IPS DF 4.7 (cell line): ENCODE measurements at regions not wholly inside any gene's neighbourhood (a gene's known extent, or its start where the extent isn't known, plus 50 kb on each side); places are given as distances from the start of the nearest gene placed in this dataset.
A peak's percentile ranks its signal among the peaks of the same experiment; 100 is the strongest.

Experiments used
- DNase-seq: peaks from one replicate; pipeline ENCODE4 v3.0.0-alpha.2; 2013; ENCODE audit warnings: low spot score; ENCODE audit errors: extremely low read depth

DNA sequence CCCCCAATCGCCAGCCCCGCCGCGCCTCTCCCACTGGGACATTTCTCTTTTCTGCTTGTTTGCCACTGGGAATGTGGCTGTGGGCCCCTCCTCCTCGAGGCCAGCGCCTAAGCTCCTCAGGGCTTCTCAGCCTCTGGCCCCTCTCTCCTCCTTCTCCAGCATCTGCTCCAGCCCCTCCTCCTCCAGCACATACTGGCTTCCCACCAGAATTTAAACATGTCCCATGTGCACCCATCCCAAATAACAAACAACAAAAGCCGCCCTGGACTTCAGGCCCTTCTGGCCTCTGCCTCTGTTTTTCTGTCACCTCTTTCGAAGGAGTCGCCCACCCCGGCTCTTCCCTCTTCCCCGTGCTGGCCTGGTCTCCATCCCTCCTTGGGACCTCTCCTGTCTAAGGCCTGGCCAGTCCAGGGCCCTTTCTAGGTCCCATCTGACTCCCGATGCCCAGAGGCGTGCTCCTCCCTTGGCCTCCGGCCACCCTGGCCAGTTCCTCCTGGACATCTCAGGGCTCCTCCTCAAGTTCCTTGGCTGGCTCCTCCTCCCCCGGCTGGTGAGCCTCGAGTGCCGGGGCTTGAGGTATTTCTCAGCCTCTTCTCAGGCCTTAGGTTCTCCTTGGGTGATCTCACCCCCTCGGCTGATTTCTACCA lies 94.6 kb upstream of the SLC6A6 start:
- DNase-seq, result no peak

DNA sequence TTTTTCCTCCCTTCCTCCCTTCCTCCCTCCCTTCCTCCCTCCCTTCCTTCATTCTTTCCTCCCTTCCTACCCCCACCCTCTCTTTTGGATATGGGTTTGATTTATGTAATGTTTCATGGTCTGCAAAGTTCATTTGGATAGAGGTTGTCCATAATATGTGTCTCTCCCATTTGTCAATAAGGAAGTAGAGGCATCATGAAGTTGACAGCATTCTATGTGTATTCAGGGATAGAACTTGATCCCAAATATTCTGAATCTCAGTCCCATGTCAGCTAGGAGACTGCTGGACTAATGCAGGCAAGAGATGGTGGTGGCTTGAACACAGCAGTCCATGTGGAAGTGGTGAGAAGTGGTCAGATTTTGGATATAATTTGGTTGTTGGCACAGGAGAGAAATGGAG lies 90.7 kb upstream of the SLC6A6 start:
- no peak for DNase-seq

DNA sequence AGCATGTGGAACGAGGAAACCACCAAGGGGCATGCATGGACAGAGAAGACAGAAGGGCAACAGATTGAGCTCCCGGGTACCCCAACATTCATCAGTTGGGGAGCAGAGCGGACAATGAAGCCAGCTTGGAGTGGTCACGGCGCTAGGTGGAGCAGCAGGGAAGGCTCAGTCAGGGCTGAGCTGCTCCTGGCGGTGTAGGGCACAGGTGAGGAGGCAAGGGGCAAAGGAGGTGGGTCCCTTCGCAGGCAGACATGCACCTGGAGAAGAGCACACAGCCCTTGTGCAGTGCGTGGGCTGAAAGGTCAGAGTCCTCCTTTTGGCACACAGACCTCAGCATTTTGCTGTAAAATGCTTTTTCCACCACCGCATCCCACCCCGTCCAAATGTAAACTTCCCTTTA lies 90.0 kb upstream of the SLC6A6 start:
- DNase-seq, result no peak

DNA sequence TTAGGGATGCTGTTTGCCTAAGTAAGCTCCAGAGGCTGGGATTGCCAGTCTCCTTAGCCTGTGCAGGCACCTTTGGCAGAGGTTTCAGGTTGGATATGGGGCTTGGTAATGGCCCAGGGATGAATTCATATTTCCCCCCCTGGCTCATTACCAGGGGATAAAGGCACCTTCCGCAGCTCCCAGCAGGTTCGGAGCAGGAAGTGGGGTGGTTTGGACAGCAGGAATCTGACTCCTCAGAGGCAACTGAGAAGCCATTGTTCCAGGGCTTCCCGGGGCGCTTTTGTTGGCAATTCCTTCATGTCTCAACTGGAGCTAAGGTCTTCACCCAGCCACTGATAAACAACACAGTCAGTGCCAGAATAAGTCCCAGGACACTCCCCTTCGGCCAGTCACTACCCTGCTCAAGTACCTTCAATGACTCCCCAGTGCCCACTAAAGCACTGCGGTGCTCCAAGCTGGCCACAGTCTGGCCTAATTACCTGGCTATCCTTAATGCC lies 85.3 kb upstream of the SLC6A6 start:
- DNase-seq, result no peak

DNA sequence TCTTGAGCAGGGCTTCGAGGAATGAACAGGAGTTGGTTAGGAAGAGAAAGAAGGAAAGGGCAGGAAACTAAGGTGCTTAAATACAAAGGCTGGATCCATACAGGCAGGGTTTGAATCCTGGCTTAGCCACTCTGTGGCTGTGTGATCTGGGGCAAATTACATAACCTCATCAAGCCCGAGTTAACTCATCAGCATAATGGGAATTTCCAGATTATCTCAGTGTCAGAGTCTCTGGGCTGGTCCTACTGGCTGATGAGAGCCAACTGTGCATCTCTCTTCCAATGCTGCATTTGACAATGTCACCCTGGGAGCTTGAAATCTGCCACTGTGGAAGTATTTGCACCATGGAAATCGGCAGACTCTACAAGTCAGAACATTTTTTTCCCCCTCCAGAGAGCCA lies 83.8 kb upstream of the SLC6A6 start:
- DNase-seq, result no peak

DNA sequence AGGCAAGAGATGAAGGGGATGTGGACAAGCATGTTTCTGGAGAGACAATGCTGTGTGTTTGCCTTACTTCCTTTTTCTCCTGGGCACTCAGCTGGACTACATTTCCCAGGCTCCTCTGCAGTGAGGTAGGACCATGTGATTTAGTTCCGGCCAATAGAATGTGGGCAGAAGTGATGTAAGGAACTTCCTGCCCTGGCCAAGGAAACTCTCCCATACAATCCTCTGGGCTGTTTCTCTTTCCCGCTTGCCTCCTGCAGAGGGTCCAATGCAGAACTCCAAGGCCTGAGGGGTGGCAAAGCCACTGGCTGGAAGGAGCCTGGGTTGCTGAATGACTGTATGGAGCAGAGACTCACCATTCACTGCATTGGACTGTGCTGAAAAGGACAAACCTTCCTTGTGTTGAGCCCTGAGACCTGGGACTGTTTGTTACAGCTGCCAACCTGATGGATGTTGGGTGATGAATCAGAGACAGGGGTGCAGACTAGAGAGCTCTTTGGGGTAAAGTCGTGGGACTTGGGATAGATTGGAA lies 82.7 kb upstream of the SLC6A6 start:
- DNase-seq, result peak; percentile 94

DNA sequence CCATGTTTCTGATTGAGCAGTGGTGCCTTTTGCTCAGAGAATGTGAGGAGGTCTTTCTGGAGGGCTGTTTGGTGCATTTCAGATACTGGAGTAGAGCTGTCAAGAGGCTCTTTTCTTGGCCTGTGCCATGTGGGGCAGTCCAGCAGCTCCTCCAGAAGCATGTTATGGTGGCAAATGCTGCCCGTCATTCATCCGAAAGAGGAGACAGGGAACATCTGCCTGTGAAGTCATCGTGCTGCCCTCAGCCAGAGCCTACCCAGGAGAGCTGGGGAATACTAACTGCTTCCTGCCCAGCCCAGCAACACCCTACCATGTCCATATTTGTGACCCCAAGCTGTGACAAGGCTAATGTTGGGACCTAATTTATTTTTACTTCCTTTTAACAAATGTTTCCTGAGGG lies 82.2 kb upstream of the SLC6A6 start:
- no peak for DNase-seq

DNA sequence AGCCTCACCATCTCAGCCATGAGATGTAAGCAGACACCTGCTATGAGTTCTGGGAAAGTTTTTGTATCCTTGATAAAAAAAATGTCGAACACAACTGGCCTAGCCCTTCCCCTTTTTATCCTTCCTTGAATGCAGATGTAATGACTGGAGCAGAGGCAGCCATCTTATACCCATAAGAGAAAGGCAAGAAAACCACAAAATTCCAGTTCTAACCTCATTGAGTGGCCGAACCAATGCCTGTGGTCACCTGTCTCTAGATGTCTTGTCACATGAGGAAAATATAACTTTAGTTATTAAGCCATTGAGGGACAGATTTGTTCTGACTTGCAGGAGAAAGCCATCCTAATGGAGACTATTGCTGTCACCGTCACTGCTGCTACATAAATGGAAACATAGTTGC lies 80.4 kb upstream of the SLC6A6 start:
- DNase-seq, result no peak

DNA sequence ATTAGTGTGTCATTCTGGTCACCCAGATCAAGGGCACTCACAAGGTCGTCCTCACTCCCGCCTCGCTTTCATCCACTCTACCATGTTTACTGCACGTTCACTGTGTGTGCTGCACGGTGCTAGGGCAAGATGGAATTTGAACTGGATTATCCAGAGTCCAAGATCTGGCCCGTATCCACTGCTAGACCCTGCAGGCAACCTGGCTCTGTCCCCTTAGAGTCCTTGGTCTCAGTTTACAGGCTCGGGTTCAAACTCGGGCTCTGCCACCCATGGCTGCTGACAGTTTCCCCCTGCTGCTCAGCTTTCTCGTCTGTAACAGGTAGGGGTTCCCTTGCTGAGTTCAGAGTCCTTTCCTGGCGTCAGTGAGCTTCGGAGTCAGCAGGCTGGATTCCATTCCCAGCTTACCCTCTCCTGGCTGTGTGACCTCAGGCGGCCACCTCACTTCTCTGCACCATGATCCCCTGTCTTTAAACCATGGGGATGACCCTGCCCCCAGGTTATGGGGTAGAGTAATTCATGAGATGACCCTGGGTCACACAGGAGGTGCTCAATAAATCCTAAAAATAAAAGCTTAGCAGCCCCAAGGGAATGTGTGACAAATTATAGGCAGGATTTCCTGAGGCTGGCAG lies 79.6 kb upstream of the SLC6A6 start:
- DNase-seq, result no peak

DNA sequence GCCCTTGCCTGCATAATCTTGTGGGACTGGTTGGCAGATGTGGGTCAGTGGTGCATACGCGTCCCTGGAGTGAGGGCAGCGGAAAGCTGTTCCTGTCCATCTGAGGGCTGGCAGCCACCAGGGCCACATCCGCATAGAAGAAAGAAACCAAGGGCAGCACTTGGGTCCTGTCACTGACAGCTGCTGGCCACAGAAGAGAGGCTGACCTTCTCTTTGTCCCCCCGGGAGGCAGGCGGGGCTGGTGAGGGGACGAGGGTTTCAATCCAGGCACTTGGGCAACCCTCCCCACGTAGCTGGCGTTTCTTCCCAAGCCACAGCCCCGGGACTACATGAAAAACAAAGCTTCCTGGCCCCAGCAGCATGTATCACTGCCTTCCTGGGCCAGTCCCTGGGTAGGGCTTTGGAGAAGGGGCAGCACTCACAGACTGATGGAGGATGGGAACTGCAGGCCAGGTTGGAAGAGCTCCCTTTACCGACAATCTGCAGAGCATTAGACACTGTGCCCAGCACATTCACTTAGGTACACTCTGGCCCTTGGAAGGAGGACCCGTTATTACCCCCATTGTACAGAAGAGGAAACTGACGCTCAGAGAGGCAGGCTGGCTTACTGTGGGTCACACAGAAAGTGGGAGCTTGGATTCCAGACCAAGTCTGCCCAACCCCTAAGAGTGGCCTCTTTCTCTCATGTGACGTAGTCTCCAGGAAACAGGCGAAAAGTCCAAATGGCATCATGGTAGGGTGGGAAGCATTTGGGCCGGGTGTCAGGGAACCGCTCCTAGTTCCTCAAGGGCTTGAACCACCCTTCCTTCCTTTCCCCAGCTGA lies 78.8 kb upstream of the SLC6A6 start:
- no peak for DNase-seq

DNA sequence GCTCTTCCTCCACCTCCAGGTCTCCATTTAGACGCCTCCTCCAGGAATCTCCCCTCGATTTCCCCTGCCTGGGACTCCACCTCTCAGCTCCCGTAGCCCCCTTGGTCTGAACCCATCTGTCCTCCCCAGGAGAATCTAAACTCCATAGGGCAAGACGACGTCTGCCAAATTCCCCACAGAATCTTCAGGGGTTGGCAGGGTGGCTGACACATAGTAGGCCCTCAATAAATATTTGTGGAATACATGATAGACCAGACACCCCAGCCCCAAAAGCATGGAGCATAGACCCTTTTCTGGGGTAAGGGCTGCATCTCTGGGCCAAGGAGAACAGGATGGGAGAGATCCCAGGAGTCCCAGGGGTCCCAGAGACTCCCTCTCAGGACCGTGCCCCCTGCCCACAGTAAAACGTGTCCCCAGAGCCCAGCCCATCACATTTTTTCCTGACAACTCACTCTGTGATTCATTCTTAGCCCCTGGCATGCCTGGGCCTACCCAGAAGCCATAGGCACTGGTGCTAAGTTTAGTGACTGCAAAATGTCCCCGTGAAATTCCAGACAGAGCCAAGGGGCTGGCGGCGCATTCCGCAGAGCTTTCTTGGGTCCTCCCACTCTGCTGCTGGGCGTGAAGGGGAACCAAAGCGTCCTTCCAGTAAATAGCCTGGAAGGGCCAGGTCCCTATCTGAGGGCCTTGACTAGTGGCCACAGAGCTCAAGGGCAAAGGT lies 78.0 kb upstream of the SLC6A6 start:
- no peak for DNase-seq

DNA sequence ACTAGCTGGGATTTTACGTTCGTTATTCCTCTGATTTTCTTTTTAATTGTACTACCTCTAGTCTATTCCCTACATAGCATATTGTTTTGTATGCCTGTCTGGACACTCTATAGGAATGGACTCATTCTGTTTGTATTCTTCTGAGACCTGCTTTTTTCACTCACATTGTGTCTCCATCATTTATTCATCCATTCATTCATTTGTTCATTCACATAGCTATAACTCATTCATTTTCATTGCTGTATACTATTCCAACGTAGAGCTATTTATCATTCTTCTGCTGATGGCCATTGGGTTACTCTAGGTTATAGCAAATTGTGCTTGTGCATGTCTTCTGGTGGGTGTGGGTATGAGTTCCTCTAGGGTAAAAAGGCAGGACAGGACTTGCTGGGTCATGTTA lies 74.0 kb upstream of the SLC6A6 start:
- DNase-seq, result no peak

DNA sequence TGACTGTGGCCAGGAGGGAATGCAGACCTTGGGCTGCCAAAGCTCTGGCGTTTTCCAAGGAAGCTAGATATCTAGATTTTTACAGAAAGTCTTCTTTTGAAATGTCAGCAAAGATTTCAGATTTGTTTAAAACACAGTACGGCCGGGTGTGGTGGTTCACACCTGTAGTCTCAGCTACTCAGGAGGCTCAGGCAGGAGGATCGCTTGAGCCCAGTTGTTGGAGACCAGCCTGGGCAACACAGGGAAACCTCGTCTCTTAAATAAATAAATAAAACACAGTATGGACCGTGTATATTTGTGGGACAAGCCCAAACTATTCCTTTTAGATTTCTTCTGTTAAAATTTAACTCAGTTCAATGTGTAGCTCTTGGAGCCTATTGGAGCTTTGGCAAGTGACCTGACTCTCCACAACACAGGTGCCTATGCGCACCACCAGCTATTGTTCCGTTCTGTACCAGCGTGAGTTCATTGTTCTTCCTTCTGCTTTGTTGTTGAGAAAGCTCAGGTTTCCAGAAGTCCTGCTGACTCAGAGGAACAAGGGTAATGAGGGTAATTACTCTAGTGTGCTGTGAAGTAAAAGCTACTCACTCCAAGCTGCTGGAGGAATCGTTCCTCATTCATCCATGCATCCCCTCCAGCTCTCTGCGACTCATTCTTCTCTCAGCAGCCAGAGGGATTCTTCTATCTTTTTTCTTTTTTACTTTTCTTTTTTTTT lies 73.1 kb upstream of the SLC6A6 start:
- peak; percentile 89 for DNase-seq

DNA sequence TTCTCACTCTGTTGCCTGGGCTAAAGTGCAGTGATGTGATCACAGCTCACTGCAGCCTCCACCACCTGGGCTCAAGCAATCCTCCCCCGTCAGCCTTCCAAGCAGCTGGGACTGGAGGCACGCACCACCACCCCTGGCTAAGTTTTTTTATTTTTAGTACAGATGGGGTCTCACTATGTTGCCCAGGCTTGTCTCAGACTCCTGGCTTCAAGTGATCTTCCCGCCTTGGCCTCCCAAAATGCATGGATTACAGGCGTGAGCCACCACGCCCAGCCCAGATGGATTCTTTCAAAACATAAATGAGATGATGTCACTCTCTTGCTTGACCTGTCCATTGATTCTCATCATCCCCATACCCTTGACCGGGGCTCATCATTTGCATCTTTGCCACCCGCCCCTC lies 72.6 kb upstream of the SLC6A6 start:
- DNase-seq, result no peak

DNA sequence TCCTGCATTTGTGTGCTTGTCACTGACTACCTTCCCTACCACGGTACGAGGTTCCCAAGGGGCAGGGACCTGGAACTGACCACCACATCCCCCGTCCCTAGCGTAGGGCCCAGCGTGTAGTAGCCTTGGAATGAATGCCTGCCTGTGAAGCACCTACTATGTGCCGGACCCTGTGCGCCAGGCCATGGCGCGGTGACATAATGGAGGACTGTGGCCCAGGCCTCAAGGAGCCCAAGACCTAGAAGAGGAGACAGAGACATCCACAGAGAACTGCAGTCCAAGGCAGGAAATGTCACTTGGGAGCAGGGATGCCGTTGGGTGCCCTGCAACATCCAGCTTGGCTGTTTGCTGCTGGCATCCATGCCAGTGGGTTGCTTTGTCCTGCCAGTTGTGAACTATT lies 71.9 kb upstream of the SLC6A6 start:
- no peak for DNase-seq

DNA sequence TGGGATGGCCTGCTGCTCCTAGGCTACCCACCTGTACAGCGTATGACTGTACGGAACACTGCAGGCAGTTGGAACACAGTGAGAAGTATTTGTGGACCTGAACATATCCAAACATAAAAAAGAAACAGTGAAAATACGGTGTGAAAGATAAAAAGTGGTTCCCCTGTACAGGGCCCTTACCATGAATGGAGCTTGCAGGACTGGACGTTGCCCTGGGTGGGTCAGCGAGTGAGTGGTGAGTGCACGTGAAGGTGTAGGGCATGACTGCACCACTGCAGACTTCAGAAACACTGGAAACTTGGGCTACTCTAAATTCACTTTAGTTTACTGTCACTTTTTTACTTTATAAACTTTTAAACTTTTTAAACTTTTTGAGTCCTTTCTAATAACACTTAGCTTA lies 71.2 kb upstream of the SLC6A6 start:
- no peak for DNase-seq

DNA sequence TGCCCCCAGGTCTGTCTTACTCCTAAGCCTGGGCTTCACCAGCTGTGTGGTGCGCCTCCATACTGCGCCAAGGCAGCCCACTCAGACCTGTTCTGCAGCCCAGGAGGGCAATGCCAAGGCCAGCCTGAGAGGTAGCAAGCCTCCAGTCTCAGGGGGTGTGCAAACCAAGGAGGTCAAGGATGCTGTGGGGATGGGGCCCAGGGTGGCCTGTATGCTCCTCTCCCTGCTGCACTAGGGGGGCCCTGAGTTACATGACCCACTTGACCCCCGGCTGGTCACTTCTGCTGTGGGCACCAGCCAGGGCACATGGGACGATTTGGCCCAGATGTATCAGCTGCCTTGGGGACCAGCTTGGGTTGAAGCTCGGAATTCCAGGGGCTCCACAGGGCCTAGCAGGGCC lies 70.0 kb upstream of the SLC6A6 start:
- no peak for DNase-seq

DNA sequence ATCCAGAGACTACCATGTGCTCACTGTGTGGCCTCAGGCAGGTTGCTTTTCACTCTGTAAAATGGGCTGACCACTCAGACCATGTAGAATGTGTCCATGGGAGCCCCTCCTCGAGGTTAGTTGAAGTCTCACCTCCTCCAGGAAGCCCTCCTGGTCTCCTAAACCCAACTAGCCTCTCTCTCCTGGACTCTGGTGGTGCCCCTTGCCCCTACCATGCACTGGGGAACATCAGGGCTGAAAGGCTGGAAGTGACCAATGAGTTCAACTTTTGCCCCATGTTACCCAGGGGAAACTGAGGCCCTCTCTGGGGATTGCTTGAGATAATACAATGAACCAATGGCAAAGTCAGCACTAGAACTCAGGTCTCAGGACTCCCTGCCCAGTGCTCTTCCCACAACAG lies 69.2 kb upstream of the SLC6A6 start:
- no peak for DNase-seq

DNA sequence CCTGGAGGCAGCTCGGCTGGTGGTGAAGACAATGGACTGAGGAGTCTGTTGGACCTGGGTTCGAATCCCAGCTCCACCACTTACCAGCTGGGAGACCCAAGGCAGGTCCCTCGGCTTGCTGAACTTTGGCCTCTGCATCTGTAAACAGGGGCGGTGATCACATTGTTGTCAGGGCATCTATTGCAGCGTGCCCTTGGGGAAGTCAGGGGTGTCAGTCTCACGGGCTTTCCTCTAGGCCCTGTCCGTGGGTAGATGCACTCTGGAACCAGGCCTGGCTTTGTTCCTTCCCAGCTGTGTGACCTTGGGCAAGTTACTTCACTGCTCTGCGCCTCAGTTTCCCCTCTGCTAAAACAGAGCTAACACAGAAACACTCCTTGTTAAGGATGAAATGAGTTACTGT lies 68.8 kb upstream of the SLC6A6 start:
- DNase-seq, result no peak

DNA sequence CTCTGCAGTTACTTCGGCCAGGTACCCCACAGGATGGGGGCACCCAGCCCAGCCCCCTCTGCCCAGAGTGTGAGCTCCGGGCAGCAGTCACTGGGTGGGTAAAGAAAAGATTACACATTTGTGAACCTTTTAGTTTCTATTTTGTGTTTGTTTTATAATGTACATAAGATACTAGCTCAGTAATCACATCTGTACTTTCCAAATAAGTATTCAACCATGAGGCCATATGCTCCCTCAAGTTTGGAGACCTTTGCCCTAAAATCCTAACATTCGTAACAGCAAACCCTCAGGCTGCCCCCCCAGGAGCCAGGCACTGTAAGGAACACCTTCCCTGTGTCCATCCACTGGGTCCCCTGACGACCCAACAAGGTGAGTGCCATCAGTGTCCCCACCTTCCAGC lies 68.3 kb upstream of the SLC6A6 start:
- DNase-seq, result no peak

DNA sequence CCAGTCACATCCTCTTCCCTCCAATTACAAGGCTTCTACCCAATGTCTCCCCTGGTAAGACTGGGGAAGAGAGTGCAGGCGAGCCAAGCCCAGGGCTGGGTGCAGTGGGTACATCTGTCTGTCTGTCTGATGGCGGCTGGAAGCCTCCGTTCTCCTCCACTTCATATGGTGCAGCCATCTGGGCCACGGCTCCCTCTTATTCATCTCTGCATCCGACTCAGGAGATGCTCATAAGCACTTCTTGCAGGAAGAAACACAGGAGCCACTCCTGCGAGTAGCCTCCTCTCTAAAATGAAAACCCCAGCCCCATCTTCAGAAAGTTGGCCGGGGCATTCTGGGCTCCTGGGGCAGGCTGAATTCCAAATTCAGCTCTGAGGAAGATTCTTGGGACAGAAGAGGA lies 67.5 kb upstream of the SLC6A6 start:
- no peak for DNase-seq
